GM12874 (cell line): ENCODE measurements at regions not wholly inside any gene's neighbourhood (a gene's known extent, or its start where the extent isn't known, plus 50 kb on each side); places are given as distances from the start of the nearest gene placed in this dataset.

Experiments used
- CTCF ChIP-seq: IDR thresholded peaks from 2 replicates; pipeline ENCODE4 v1.5.1; 2011; ENCODE audit warnings: low read depth, mild to moderate bottlenecking, control low read depth, low read length, moderate library complexity; ENCODE audit not compliant: insufficient read depth

GRCh38 chr7:52257890-52258289, 777.5 kb upstream of the POM121L12 start:
- no peak for TF ChIP-seq CTCF

- no peak for TF ChIP-seq CTCF
Observed at GRCh38 chr7:52254396-52255010, 780.9 kb upstream of the POM121L12 start.

- no peak for TF ChIP-seq CTCF
Observed at GRCh38 chr7:52253953-52254352, 781.5 kb upstream of the POM121L12 start.

- TF ChIP-seq CTCF = no peak
Observed at GRCh38 chr7:52249741-52250140, 785.7 kb upstream of the POM121L12 start.

- no peak for TF ChIP-seq CTCF
Observed at GRCh38 chr7:52247518-52247917, 787.9 kb upstream of the POM121L12 start.

GRCh38 chr7:52243685-52244084, 791.7 kb upstream of the POM121L12 start:
- no peak for TF ChIP-seq CTCF

- no peak for TF ChIP-seq CTCF
Observed at GRCh38 chr7:52233248-52233647, 802.2 kb upstream of the POM121L12 start.
